ENCODE measurements at regions not wholly inside any gene's neighbourhood (a gene's known extent, or its start where the extent isn't known, plus 50 kb on each side); places are given as distances from the start of the nearest gene placed in this dataset.
A peak's percentile ranks its signal among the peaks of the same experiment; 100 is the strongest.

DNA sequence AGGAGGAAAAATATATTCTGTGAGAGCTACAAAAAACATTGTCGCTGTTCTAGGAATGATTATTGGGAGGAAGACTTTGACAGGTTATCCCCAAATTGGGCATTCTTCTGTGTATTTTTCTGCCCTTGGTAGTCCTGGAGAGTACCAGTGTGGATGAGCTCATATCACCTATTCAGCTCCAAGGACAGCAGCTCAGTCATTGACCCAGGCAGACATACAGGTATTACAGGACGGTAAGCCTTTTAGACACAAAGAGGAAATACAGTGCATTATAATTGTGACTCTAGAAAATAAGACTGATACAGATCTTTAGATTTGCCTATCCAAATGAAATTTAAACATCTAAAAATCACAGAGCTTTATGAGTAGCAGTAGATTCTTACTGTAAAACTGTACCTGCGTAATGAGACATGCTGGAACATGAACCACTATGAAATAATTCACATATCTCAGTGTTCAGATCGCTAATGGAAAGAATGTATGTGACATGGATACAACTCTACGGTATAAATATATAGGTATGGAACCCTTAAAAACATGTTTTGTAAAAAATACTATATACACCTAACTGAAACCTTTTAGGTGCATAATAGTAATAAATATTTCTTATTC, 56.0 kb downstream of the PLK2 start:
- H3K9me3 ChIP-seq (replicated peaks) = no peaks in the 10 kb centered on the region
- no peak for DNase-seq
- no peak overlapping the region for H3K27ac ChIP-seq
- no peaks in the 10 kb centered on the region for H3K36me3 ChIP-seq
- no peaks in the 10 kb centered on the region for H3K27me3 ChIP-seq
- H3K4me1 ChIP-seq = no peaks in the 10 kb centered on the region
- H3K4me3 ChIP-seq = no peak overlapping the region

DNA sequence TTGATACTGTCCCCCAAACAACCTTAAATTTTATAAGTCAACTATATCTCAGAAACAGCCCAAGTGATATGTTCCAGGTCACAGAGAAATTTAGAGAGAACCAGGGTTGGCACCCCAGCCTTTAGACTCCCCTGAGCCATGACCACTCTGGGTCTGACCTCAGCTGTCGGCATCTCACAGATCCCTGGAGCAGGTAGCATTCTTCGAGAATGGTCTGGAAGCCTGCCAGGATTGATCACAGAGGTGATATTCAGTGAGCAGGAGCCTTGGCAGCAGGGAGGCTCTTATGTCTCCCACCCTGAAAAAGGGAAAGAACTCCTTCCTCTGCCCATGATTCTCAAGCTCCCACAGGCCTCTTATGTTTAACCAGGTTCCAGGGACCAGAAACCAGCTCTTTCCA, 58.2 kb downstream of the PLK2 start:
- Histone ChIP-seq H3K36me3 (no peaks in the 10 kb centered on the region), H3K4me1 (no peaks in the 10 kb centered on the region), H3K27ac (no peak overlapping the region), H3K27me3 (no peaks in the 10 kb centered on the region; the same call in 1 of the 2 replicates), H3K4me3 (no peak overlapping the region), H3K9me3 (replicated peaks) (no peaks in the 10 kb centered on the region)
- no peak for DNase-seq

GRCh38 chr5:58400737-58401136, 59.1 kb downstream of the PLK2 start:
- H3K4me3 ChIP-seq = no peak overlapping the region
- H3K4me1 ChIP-seq = no peaks in the 10 kb centered on the region
- H3K27ac ChIP-seq = no peak overlapping the region
- no peaks in the 10 kb centered on the region for H3K36me3 ChIP-seq
- no peaks in the 10 kb centered on the region for H3K9me3 ChIP-seq (replicated peaks)
- DNase-seq = no peak
- H3K27me3 ChIP-seq = no peaks in the 10 kb centered on the region; the same call in 1 of the 2 replicates

DNA sequence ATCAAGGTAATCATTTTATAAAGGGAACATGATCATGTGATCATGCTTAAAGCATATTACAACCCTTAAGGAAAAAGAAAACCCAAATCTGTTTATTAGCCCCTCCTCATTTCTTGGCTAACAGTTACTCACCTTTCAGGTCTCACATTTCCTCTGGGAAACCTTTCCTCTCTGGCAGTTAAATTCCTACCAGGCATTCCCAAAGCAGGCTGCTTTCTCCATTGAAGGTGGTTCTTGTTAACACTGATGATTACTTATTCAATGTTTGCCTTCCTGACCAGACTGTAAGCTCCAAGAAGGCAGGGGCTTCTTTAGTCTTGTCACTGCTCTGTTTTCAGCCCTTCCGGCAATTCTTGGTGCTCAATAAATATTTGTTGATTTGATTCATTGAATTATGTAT, 59.9 kb downstream of the PLK2 start:
- Histone ChIP-seq H3K9me3 (replicated peaks) (no peaks in the 10 kb centered on the region), H3K36me3 (no peaks in the 10 kb centered on the region), H3K4me1 (no peaks in the 10 kb centered on the region), H3K27ac (no peak overlapping the region), H3K4me3 (no peak overlapping the region), H3K27me3 (no peaks in the 10 kb centered on the region; the same call in 1 of the 2 replicates)
- DNase-seq = no peak

GRCh38 chr5:58394339-58394738, 65.5 kb downstream of the PLK2 start:
- peak in 1 of 2 experiments; percentile 9 for DNase-seq
- Histone ChIP-seq H3K27ac (no peak overlapping the region), H3K4me3 (no peak overlapping the region), H3K36me3 (no peaks in the 10 kb centered on the region), H3K9me3 (replicated peaks) (no peaks in the 10 kb centered on the region; the same call in 1 of the 2 replicates), H3K27me3 (peaks cover 5% of the 10 kb centered on the region; the same call in 1 of the 2 replicates), H3K4me1 (no peaks in the 10 kb centered on the region)

DNA sequence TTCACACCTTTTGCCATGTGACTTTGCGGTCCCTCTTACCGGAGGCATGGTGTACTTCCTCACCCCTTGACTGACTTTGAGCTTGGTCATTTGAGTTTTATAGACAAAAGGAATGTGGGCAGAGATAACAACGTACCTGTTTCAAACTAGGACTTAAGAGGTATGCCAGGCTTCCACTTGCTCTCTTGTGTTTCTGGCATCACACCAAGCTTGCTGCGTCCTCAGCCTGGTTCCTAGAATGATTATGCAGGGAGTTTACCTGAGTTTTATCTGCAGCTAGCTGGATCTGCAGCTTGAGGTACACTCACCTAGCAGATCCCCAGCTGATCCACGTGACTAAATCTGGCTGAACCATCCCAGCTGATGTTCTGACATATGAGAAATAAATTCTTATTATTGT, 66.2 kb downstream of the PLK2 start:
- no peak overlapping the region for H3K4me3 ChIP-seq
- H3K9me3 ChIP-seq (replicated peaks) = no peaks in the 10 kb centered on the region; the same call in 1 of the 2 replicates
- no peaks in the 10 kb centered on the region for H3K4me1 ChIP-seq
- no peaks in the 10 kb centered on the region for H3K36me3 ChIP-seq
- H3K27me3 ChIP-seq = peaks cover 5% of the 10 kb centered on the region; the same call in 1 of the 2 replicates
- no peak overlapping the region for H3K27ac ChIP-seq
- no peak for DNase-seq

DNA sequence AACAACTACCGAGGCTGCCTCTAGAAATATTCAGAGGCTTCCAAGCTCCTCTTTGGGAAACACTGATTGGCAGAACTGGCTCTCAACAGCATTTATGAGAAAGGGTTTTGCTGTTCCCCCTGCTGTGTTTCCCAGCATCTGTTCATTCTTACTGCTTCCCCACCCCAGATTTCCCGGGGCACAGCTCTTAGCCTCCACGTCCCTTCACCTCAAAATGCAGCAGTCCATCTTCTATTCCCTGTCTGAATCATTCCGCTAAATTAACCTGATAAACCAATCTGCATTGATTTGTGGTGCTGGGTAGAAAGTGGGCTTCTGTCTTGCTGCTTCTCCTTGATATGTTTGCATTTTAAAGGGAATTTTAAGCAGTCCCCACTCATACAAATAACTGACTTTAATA, 67.4 kb downstream of the PLK2 start:
- Histone ChIP-seq H3K4me3 (no peak overlapping the region), H3K27ac (no peak overlapping the region), H3K4me1 (no peaks in the 10 kb centered on the region), H3K9me3 (replicated peaks) (no peaks in the 10 kb centered on the region; the same call in 1 of the 2 replicates), H3K36me3 (no peaks in the 10 kb centered on the region), H3K27me3 (peaks cover 5% of the 10 kb centered on the region; the same call in 1 of the 2 replicates)
- DNase-seq = no peak

DNA sequence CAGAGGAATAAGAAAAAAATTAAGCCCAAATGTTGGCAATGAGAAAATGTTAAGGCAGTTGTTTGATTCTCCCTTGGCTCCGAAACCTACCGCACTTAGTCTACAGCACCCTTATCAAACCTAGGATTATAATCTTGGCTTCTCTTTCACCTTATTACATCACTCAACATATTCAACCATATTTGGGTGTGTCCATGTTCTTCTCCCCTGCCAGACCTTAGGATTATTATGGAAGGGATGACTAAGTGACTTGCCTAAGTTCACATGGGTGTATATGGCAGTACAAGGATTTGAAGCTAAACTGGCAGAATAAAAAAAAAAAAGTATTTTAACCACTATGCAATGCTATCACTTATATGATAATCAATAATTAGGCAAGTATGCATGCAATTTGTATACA, 76.4 kb downstream of the PLK2 start:
- DNase-seq = no peak
- Histone ChIP-seq H3K27me3 (no peaks in the 10 kb centered on the region), H3K36me3 (no peaks in the 10 kb centered on the region), H3K9me3 (replicated peaks) (peaks cover 9% of the 10 kb centered on the region), H3K4me1 (no peaks in the 10 kb centered on the region), H3K27ac (no peak overlapping the region), H3K4me3 (no peak overlapping the region)

DNA sequence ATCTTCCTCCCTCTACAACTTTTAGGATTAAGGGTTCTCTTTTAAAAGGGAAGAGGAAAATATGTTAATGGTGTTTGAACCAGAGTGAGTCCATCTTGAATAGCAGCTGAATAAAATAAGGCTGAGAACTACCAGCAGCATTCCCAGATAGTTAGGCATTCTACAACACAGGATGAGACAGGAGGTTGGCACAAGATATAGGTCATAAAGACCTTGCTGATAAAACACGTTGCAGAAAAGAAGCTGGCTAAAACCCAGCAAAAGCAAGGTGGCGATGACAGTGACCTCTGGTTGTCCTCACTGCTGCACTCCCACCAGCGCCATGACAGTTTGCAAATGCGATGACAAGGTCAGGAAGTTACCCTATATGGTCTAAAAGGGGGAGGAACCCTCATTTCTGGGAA, 77.8 kb downstream of the PLK2 start:
- Histone ChIP-seq H3K36me3 (no peaks in the 10 kb centered on the region), H3K4me3 (no peak overlapping the region), H3K27ac (no peak overlapping the region), H3K9me3 (replicated peaks) (peaks cover 9% of the 10 kb centered on the region), H3K27me3 (no peaks in the 10 kb centered on the region), H3K4me1 (no peaks in the 10 kb centered on the region)
- no peak for DNase-seq

- Histone ChIP-seq H3K36me3 (no peaks in the 10 kb centered on the region), H3K4me1 (no peaks in the 10 kb centered on the region), H3K9me3 (replicated peaks) (peaks cover 9% of the 10 kb centered on the region), H3K27me3 (no peaks in the 10 kb centered on the region), H3K27ac (no peak overlapping the region), H3K4me3 (no peak overlapping the region)
- no peak for DNase-seq
These were observed 78.3 kb downstream of the PLK2 start for GRCh38 chr5:58381566-58381965.

- peak in 1 of 2 experiments; percentile 11 for DNase-seq
- peaks cover 9% of the 10 kb centered on the region for H3K9me3 ChIP-seq (replicated peaks)
- no peak overlapping the region for H3K4me3 ChIP-seq
These were observed 79.2 kb downstream of the PLK2 start for GRCh38 chr5:58380655-58381054.

DNA sequence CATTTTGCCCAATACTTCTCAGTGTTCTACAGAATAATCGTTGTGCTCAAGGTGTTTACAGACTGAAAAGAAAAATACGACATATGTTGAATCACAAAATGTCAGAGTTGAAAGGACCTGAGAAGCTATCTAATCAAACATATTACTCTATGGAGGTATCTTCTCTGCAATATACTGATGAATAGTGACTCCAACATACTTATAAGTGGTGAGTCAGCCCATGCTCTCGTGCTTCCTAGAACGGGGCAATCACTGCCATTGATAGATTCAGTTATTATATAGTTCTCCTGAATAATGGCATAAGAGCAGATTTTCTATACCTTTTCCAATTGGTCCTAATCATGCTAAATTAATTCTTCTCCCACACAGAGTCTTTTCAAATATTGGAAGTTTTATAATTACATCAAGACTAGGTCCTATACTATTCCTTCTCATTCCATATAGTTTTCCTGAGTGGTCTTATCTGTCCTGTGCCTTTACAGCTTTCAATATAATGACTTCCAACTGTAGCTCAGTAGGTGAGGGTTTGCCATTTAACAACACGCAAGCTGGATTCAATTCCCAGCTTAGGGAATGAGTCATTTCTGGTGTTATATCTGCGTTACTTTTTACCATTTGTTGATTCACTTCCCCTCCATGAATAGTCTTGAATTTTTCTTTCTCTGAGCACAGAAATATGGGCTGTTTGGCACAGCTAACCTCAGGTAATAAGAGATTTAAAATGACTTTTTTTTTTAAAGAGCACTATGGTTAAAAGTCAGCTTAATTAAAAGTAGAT, 81.1 kb downstream of the PLK2 start:
- H3K36me3 ChIP-seq = no peaks in the 10 kb centered on the region
- no peak overlapping the region for H3K4me3 ChIP-seq
- no peaks in the 10 kb centered on the region for H3K4me1 ChIP-seq
- DNase-seq = no peak
- H3K27me3 ChIP-seq = no peaks in the 10 kb centered on the region
- H3K9me3 ChIP-seq (replicated peaks) = peaks cover 9% of the 10 kb centered on the region
- H3K27ac ChIP-seq = no peak overlapping the region

More at GRCh38 chr5:58380655-58381054, 79.2 kb downstream of the PLK2 start:
- no peaks in the 10 kb centered on the region for H3K27me3 ChIP-seq
- no peaks in the 10 kb centered on the region for H3K36me3 ChIP-seq
- no peak overlapping the region for H3K27ac ChIP-seq
- H3K4me1 ChIP-seq = no peaks in the 10 kb centered on the region

GRCh38 chr5:58370606-58371005, 89.3 kb downstream of the PLK2 start:
- no peak overlapping the region for H3K4me3 ChIP-seq
- no peak for DNase-seq

GRCh38 chr5:58369513-58370190, 90.2 kb downstream of the PLK2 start:
- H3K27ac ChIP-seq = no peak overlapping the region
- no peaks in the 10 kb centered on the region for H3K36me3 ChIP-seq
- H3K27me3 ChIP-seq = no peaks in the 10 kb centered on the region
- no peak for DNase-seq
- no peak overlapping the region for H3K4me3 ChIP-seq
- H3K4me1 ChIP-seq = no peaks in the 10 kb centered on the region
- H3K9me3 ChIP-seq (replicated peaks) = peaks cover 3% of the 10 kb centered on the region

More at GRCh38 chr5:58370606-58371005, 89.3 kb downstream of the PLK2 start:
- no peaks in the 10 kb centered on the region for H3K36me3 ChIP-seq
- H3K9me3 ChIP-seq (replicated peaks) = peaks cover 3% of the 10 kb centered on the region
- no peak overlapping the region for H3K27ac ChIP-seq
- H3K4me1 ChIP-seq = no peaks in the 10 kb centered on the region
- H3K27me3 ChIP-seq = no peaks in the 10 kb centered on the region

GRCh38 chr5:58366461-58366860, 93.4 kb downstream of the PLK2 start:
- no peaks in the 10 kb centered on the region for H3K27me3 ChIP-seq
- H3K4me3 ChIP-seq = no peak overlapping the region
- no peaks in the 10 kb centered on the region for H3K4me1 ChIP-seq
- no peaks in the 10 kb centered on the region for H3K36me3 ChIP-seq
- no peaks in the 10 kb centered on the region for H3K9me3 ChIP-seq (replicated peaks)
- H3K27ac ChIP-seq = no peak overlapping the region
- no peak for DNase-seq
